WTC11 (cell line): ENCODE measurements at regions not wholly inside any gene's neighbourhood (a gene's known extent, or its start where the extent isn't known, plus 50 kb on each side); places are given as distances from the start of the nearest gene placed in this dataset.

ENCODE experiments used
- ATAC-seq: fragments of 200-7000 bp; cut with Tn5 transposase; 2 replicates; pipeline ENCODE4 v1.10.0; 2021; ENCODE audit warnings: mild to moderate bottlenecking, moderate library complexity
- CTCF ChIA-PET: fragments of 300-600 bp; sonication (Branson Sonifier 250); formaldehyde crosslinking; loops from one replicate; lab custom pipeline; 2021; ENCODE audit warnings: antibody characterized with exemption; lab: Charles Lee
- POLR2A ChIA-PET: fragments of 350-600 bp; sonication (Branson Sonifier 250); formaldehyde crosslinking; loops from one replicate; lab custom pipeline; 2021; ENCODE audit warnings: antibody characterized with exemption; lab: Charles Lee
- DNase-seq: peaks from one replicate; pipeline ENCODE4 v3.0.0; 2021; ENCODE audit warnings: low spot score
- H3K27ac Mint-ChIP-seq: 2 replicates; pipeline ENCODE4 v1.8.0; 2021; ENCODE audit warnings: mixed read lengths
- H3K27me3 Mint-ChIP-seq: 2 replicates; pipeline ENCODE4 v1.8.0; 2021; ENCODE audit warnings: low read depth, mild to moderate bottlenecking, moderate library complexity, mixed read lengths
- H3K36me3 Mint-ChIP-seq: 2 replicates; pipeline ENCODE4 v1.8.0; 2021; ENCODE audit warnings: mixed read lengths
- H3K4me1 Mint-ChIP-seq: 2 replicates; pipeline ENCODE4 v1.8.0; 2022; ENCODE audit warnings: mixed read lengths
- H3K4me3 Mint-ChIP-seq: 2 replicates; pipeline ENCODE4 v1.8.0; 2021; ENCODE audit warnings: mild to moderate bottlenecking, moderate library complexity, mixed read lengths
- H3K9me3 Mint-ChIP-seq: 2 replicates; pipeline ENCODE4 v1.8.0; 2021; ENCODE audit warnings: mixed read lengths
- RELA ChIP-seq: sonication (generic); formaldehyde crosslinking; IDR thresholded peaks from 2 replicates; pipeline ENCODE4 v1.8.1; 2022; ENCODE audit warnings: missing genetic modification reagents, mild to moderate bottlenecking, borderline replicate concordance
- SOX15 ChIP-seq: fragments of 250-450 bp; sonication (Bioruptor Pico); IDR thresholded peaks from 2 replicates; pipeline ENCODE4 v1.9.0; 2021; ENCODE audit warnings: mild to moderate bottlenecking
- SP1 ChIP-seq: sonication (generic); formaldehyde crosslinking; conservative IDR thresholded peaks from 2 replicates; pipeline ENCODE4 v1.8.1; 2022; ENCODE audit warnings: missing genetic modification reagents
- ZNF263 ChIP-seq: sonication (generic); formaldehyde crosslinking; IDR thresholded peaks from 2 replicates; pipeline ENCODE4 v1.8.1; 2022; ENCODE audit warnings: low read depth, mild to moderate bottlenecking, moderate library complexity, missing genetic modification reagents
- ZNF671 ChIP-seq: fragments of 250-450 bp; sonication (Bioruptor Pico); IDR thresholded peaks from 2 replicates; pipeline ENCODE4 v1.8.0; 2021; ENCODE audit warnings: mild to moderate bottlenecking
- TF ChIP-seq, protein P1 (sequence below): fragments of 250-450 bp; sonication (Bioruptor Pico); IDR thresholded peaks from 2 replicates; pipeline ENCODE4 v1.8.0; 2021; ENCODE audit warnings: mild to moderate bottlenecking
- TF ChIP-seq, protein P2 (sequence below): sonication (generic); formaldehyde crosslinking; IDR thresholded peaks from 2 replicates; pipeline ENCODE4 v1.8.1; 2022; ENCODE audit warnings: mild to moderate bottlenecking, moderate library complexity, missing genetic modification reagents
- TF ChIP-seq, protein P3 (sequence below): fragments of 250-450 bp; sonication (Bioruptor Pico); IDR thresholded peaks from 2 replicates; pipeline ENCODE4 v1.9.0; 2021; ENCODE audit warnings: mild to moderate bottlenecking, borderline replicate concordance
- TF ChIP-seq, protein P4 (sequence below): sonication (generic); formaldehyde crosslinking; IDR thresholded peaks from 2 replicates; pipeline ENCODE4 v1.8.1; 2023; ENCODE audit warnings: mild to moderate bottlenecking, missing genetic modification reagents, borderline replicate concordance
- TF ChIP-seq, protein P5 (sequence below): sonication (generic); formaldehyde crosslinking; IDR thresholded peaks from 2 replicates; pipeline ENCODE4 v1.8.0; 2023; ENCODE audit warnings: missing genetic modification reagents, mild to moderate bottlenecking, borderline replicate concordance

DNA sequence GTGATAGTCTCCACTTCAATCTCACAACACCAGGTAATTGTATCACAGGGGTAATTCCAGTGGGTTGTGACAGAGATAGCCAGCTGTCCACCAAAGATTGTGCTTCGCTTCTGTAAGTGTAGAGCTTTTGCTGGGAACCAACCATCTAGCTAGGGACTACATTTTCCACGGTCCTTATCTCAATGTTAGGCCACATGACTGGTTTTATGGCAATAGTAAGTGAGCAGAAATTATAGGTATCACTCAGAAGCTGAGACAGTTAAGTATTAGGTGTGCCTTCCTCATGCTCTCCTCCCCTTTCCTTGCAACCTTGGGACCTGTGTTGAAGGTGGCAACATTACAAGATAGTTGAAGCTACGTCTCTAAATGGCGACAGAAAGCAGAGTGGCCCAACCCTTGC is 108.8 kb upstream of the NALF2 start:
- H3K36me3 Mint-ChIP-seq: no peaks in the 10 kb centered on the region
- CTCF ChIA-PET: no interaction called here
- H3K4me1 Mint-ChIP-seq: peaks cover 24% of the 10 kb centered on the region
- no peak overlapping the region for H3K4me3 Mint-ChIP-seq
- TF ChIP-seq, protein P1, sequence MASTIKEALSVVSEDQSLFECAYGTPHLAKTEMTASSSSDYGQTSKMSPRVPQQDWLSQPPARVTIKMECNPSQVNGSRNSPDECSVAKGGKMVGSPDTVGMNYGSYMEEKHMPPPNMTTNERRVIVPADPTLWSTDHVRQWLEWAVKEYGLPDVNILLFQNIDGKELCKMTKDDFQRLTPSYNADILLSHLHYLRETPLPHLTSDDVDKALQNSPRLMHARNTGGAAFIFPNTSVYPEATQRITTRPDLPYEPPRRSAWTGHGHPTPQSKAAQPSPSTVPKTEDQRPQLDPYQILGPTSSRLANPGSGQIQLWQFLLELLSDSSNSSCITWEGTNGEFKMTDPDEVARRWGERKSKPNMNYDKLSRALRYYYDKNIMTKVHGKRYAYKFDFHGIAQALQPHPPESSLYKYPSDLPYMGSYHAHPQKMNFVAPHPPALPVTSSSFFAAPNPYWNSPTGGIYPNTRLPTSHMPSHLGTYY: no peak
- ATAC-seq (no peak), DNase-seq (no peak)
- peaks cover 5% of the 10 kb centered on the region for H3K9me3 Mint-ChIP-seq
- POLR2A ChIA-PET: no interaction called here
- H3K27me3 Mint-ChIP-seq: peaks cover 24% of the 10 kb centered on the region
- H3K27ac Mint-ChIP-seq: no peak overlapping the region

DNA sequence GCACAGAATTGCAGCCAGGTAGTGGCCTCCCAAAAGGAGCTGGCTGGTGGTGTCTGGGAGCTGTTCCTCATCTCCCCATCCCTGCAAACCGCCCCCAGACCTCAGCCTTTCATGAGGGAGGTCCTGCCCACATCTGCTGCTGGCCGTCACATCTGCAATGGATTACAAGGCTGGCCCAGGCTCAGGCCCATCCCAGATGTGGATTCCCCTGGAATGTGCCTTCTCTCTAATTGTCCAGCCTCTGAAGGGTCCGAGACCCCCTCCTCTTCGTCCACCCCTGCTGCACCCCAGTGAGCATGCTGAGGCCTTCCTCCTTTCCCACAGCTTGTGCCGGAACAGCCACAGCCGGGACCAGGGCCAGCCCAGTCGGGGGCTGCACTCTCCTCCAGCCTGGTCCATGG is 115.0 kb upstream of the NALF2 start:
- ChIA-PET CTCF (interaction anchor here (1.5 to 1.7 kb wide), 2 partner anchors 11 to 295 kb away, joined by 3 to 5 read pairs; no protein-coding TSS in a partner anchor), POLR2A (no interaction called here)
- no peak overlapping the region for H3K27ac Mint-ChIP-seq
- H3K27me3 Mint-ChIP-seq: peaks cover 35% of the 10 kb centered on the region
- no peak for DNase-seq
- ATAC-seq: no peak
- H3K9me3 Mint-ChIP-seq: no peaks in the 10 kb centered on the region
- no peaks in the 10 kb centered on the region for H3K36me3 Mint-ChIP-seq
- H3K4me3 Mint-ChIP-seq: no peak overlapping the region
- TF ChIP-seq, protein P2, sequence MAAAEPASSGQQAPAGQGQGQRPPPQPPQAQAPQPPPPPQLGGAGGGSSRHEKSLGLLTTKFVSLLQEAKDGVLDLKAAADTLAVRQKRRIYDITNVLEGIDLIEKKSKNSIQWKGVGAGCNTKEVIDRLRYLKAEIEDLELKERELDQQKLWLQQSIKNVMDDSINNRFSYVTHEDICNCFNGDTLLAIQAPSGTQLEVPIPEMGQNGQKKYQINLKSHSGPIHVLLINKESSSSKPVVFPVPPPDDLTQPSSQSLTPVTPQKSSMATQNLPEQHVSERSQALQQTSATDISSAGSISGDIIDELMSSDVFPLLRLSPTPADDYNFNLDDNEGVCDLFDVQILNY (CRISPR knock-in tag): no peak
- TF ChIP-seq ZNF263 (CRISPR knock-in tag) (no peak), SOX15 (no peak), RELA (CRISPR knock-in tag) (no peak), ZNF671 (CRISPR knock-in tag) (no peak), SP1 (no peak)
- TF ChIP-seq, protein P3, sequence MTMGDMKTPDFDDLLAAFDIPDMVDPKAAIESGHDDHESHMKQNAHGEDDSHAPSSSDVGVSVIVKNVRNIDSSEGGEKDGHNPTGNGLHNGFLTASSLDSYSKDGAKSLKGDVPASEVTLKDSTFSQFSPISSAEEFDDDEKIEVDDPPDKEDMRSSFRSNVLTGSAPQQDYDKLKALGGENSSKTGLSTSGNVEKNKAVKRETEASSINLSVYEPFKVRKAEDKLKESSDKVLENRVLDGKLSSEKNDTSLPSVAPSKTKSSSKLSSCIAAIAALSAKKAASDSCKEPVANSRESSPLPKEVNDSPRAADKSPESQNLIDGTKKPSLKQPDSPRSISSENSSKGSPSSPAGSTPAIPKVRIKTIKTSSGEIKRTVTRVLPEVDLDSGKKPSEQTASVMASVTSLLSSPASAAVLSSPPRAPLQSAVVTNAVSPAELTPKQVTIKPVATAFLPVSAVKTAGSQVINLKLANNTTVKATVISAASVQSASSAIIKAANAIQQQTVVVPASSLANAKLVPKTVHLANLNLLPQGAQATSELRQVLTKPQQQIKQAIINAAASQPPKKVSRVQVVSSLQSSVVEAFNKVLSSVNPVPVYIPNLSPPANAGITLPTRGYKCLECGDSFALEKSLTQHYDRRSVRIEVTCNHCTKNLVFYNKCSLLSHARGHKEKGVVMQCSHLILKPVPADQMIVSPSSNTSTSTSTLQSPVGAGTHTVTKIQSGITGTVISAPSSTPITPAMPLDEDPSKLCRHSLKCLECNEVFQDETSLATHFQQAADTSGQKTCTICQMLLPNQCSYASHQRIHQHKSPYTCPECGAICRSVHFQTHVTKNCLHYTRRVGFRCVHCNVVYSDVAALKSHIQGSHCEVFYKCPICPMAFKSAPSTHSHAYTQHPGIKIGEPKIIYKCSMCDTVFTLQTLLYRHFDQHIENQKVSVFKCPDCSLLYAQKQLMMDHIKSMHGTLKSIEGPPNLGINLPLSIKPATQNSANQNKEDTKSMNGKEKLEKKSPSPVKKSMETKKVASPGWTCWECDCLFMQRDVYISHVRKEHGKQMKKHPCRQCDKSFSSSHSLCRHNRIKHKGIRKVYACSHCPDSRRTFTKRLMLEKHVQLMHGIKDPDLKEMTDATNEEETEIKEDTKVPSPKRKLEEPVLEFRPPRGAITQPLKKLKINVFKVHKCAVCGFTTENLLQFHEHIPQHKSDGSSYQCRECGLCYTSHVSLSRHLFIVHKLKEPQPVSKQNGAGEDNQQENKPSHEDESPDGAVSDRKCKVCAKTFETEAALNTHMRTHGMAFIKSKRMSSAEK (CRISPR knock-in tag): no peak
- TF ChIP-seq, protein P1: no peak
- TF ChIP-seq, protein P4, sequence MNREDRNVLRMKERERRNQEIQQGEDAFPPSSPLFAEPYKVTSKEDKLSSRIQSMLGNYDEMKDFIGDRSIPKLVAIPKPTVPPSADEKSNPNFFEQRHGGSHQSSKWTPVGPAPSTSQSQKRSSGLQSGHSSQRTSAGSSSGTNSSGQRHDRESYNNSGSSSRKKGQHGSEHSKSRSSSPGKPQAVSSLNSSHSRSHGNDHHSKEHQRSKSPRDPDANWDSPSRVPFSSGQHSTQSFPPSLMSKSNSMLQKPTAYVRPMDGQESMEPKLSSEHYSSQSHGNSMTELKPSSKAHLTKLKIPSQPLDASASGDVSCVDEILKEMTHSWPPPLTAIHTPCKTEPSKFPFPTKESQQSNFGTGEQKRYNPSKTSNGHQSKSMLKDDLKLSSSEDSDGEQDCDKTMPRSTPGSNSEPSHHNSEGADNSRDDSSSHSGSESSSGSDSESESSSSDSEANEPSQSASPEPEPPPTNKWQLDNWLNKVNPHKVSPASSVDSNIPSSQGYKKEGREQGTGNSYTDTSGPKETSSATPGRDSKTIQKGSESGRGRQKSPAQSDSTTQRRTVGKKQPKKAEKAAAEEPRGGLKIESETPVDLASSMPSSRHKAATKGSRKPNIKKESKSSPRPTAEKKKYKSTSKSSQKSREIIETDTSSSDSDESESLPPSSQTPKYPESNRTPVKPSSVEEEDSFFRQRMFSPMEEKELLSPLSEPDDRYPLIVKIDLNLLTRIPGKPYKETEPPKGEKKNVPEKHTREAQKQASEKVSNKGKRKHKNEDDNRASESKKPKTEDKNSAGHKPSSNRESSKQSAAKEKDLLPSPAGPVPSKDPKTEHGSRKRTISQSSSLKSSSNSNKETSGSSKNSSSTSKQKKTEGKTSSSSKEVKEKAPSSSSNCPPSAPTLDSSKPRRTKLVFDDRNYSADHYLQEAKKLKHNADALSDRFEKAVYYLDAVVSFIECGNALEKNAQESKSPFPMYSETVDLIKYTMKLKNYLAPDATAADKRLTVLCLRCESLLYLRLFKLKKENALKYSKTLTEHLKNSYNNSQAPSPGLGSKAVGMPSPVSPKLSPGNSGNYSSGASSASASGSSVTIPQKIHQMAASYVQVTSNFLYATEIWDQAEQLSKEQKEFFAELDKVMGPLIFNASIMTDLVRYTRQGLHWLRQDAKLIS: no peak
- TF ChIP-seq, protein P5, sequence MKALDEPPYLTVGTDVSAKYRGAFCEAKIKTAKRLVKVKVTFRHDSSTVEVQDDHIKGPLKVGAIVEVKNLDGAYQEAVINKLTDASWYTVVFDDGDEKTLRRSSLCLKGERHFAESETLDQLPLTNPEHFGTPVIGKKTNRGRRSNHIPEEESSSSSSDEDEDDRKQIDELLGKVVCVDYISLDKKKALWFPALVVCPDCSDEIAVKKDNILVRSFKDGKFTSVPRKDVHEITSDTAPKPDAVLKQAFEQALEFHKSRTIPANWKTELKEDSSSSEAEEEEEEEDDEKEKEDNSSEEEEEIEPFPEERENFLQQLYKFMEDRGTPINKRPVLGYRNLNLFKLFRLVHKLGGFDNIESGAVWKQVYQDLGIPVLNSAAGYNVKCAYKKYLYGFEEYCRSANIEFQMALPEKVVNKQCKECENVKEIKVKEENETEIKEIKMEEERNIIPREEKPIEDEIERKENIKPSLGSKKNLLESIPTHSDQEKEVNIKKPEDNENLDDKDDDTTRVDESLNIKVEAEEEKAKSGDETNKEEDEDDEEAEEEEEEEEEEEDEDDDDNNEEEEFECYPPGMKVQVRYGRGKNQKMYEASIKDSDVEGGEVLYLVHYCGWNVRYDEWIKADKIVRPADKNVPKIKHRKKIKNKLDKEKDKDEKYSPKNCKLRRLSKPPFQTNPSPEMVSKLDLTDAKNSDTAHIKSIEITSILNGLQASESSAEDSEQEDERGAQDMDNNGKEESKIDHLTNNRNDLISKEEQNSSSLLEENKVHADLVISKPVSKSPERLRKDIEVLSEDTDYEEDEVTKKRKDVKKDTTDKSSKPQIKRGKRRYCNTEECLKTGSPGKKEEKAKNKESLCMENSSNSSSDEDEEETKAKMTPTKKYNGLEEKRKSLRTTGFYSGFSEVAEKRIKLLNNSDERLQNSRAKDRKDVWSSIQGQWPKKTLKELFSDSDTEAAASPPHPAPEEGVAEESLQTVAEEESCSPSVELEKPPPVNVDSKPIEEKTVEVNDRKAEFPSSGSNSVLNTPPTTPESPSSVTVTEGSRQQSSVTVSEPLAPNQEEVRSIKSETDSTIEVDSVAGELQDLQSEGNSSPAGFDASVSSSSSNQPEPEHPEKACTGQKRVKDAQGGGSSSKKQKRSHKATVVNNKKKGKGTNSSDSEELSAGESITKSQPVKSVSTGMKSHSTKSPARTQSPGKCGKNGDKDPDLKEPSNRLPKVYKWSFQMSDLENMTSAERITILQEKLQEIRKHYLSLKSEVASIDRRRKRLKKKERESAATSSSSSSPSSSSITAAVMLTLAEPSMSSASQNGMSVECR (CRISPR knock-in tag): no peak
- H3K4me1 Mint-ChIP-seq: peaks cover 21% of the 10 kb centered on the region
